Astrocyte (in vitro differentiated cells and primary cell): ENCODE measurements at regions not wholly inside any gene's neighbourhood (a gene's known extent, or its start where the extent isn't known, plus 50 kb on each side); places are given as distances from the start of the nearest gene placed in this dataset.

ENCODE experiments used
- CTCF ChIP-seq: IDR thresholded peaks from 2 replicates; pipeline ENCODE4 v1.5.1; 2011; ENCODE audit warnings: low read depth, mild to moderate bottlenecking, inconsistent platforms, low read length, moderate library complexity; ENCODE audit not compliant: insufficient read depth
- EZH2 ChIP-seq: IDR thresholded peaks from 2 replicates; pipeline ENCODE4 v1.6.1; 2012; ENCODE audit warnings: mild to moderate bottlenecking, low read length, inconsistent platforms; ENCODE audit not compliant: insufficient read depth

GRCh38 chr10:108690530-108690929 lies 1232.8 kb downstream of the XPNPEP1 start:
- TF ChIP-seq CTCF, result no peak
- TF ChIP-seq EZH2, result no peak
